Adrenal gland (tissue), 9 donors: ENCODE measurements at regions not wholly inside any gene's neighbourhood (a gene's known extent, or its start where the extent isn't known, plus 50 kb on each side); places are given as distances from the start of the nearest gene placed in this dataset.

Source experiments
- DNase-seq, 7 donors: peaks; one replicate each; pipeline ENCODE4 v3.0.0-alpha.2; 2019 to 2020
- H3K27ac ChIP-seq, 5 donors: fragments of 200-600 bp; sonication (generic) in 4 of 5; 1 replicate in 3 of 5; 2 replicates in 2 of 5; pipeline versions ENCODE4 v1.5.1 to v1.8.0; 2016 to 2020; ENCODE audit warnings: mild to moderate bottlenecking in 1 of 5
- H3K27me3 ChIP-seq: fragments of 200-600 bp; 2 replicates; pipeline ENCODE4 v1.8.0; 2021
- H3K36me3 ChIP-seq, 2 donors: fragments of 200-600 bp; replicated peaks in 1 of 2; 1 replicate in 1 of 2; 2 replicates in 1 of 2; pipeline versions ENCODE4 v1.5.1 to v1.8.0; 2018 to 2022
- H3K4me1 ChIP-seq, 2 donors: fragments of 200-600 bp; replicated peaks in 1 of 2; 1 replicate in 1 of 2; 2 replicates in 1 of 2; pipeline versions ENCODE4 v1.5.1 to v1.8.0; 2018 to 2021
- H3K4me3 ChIP-seq, 4 donors: fragments of 200-600 bp; sonication (generic) in 3 of 4; one replicate each; pipeline ENCODE4 v1.5.1; 2016 to 2018
- H3K9me3 ChIP-seq, 3 donors: fragments of 200-600 bp; sonication (generic) in 1 of 3; replicated peaks in 1 of 3; 1 replicate in 2 of 3; 2 replicates in 1 of 3; pipeline versions ENCODE4 v1.5.1 to v1.8.0; 2016 to 2021
- POLR2A ChIP-seq, 2 donors: fragments of 450-650 bp; IDR thresholded peaks; one replicate each; pipeline ENCODE4 v1.6.1; 2017; ENCODE audit warnings: antibody characterized with exemption in 2 of 2, mild to moderate bottlenecking in 2 of 2, moderate library complexity in 1 of 2
- WGBS, 4 donors: extraction: QIAGEN DNeasy Blood & Tissue Kit in 2 of 4; methylation state at CpG; one replicate each; pipeline versions ENCODE4 v1.1.5 to v1.1.7; 2013 to 2017; 5-methylcytosine and 5-hydroxymethylcytosine counted together
- intact Hi-C, 2 donors: fragments of 100-400 bp; cut with DNase I; formaldehyde crosslinking; loops; one replicate each; pipeline versions ENCODE4 v1.14.1 to v1.15.0; 2022 to 2023
- TF ChIP-seq, protein P1 (sequence below), 6 experiments: fragments of 450-650 bp in 4 of 6; fragments of 200-600 bp in 2 of 6; sonication (generic) in 1 of 6; IDR thresholded peaks; 1 replicate in 5 of 6; 2 replicates in 1 of 6; pipeline versions ENCODE4 v1.5.1 to v1.8.0; 2016 to 2021; ENCODE audit warnings: antibody characterized with exemption in 6 of 6, mild to moderate bottlenecking in 2 of 6, moderate library complexity in 1 of 6
- donor health status: healthy with polysubstance abuse.
- donor health status: Bipolar disorder and iron deficiency.
- donor health status: DM: yes; HTN: yes; CAD: no.
- donor health status: DM: no; HTN: no; CAD: no.
- donor health status: DM: no; HTN: no; CAD: no.

DNA sequence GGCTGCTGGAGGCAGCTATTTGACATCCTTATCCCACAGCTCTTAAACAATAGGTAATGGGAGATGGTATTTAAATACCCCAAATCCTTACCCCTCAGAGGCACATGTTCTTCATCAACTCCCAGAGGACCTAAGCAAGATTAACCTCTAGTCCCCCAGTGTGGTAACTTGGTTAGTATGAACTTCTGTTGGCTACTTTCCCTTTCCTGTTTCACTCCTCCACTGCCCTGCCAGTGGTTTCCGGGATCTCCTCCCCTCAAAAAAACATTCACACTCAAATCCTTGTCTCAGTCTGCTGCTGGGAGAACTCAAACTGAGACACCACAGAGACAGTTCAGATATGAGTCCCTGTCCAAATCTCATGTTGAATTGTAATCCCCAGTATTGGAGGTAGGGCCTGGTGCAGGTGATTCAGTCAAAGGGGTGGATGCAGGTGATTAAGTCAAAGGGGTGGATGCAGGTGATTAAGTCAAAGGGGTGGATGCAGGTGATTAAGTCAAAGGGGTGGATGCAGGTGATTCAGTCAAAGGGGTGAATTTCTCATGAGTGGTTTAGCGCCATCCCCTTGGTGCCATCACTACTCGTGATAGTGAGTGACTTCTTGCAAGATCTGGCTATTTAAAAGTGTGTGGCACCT is 335.0 kb upstream of the CTNNB1 start:
- TF ChIP-seq, protein P1, sequence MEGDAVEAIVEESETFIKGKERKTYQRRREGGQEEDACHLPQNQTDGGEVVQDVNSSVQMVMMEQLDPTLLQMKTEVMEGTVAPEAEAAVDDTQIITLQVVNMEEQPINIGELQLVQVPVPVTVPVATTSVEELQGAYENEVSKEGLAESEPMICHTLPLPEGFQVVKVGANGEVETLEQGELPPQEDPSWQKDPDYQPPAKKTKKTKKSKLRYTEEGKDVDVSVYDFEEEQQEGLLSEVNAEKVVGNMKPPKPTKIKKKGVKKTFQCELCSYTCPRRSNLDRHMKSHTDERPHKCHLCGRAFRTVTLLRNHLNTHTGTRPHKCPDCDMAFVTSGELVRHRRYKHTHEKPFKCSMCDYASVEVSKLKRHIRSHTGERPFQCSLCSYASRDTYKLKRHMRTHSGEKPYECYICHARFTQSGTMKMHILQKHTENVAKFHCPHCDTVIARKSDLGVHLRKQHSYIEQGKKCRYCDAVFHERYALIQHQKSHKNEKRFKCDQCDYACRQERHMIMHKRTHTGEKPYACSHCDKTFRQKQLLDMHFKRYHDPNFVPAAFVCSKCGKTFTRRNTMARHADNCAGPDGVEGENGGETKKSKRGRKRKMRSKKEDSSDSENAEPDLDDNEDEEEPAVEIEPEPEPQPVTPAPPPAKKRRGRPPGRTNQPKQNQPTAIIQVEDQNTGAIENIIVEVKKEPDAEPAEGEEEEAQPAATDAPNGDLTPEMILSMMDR (IDR thresholded peaks at IDR 0.05): no peak
- TF ChIP-seq POLR2A (IDR thresholded peaks at IDR 0.05): no peak
- 80 to 96% (median 91%) methylated on average over 3 of the region's 3 CpGs for WGBS, 4 donors
- Histone ChIP-seq H3K9me3 (no peaks in the 10 kb centered on the region), H3K4me1 (no peaks in the 10 kb centered on the region), H3K4me3 (no peak overlapping the region), H3K36me3 (no peaks in the 10 kb centered on the region), H3K27ac (no peak overlapping the region), H3K27me3 (no peaks in the 10 kb centered on the region)
- no peak for DNase-seq
- intact Hi-C loops: no loop called here

DNA sequence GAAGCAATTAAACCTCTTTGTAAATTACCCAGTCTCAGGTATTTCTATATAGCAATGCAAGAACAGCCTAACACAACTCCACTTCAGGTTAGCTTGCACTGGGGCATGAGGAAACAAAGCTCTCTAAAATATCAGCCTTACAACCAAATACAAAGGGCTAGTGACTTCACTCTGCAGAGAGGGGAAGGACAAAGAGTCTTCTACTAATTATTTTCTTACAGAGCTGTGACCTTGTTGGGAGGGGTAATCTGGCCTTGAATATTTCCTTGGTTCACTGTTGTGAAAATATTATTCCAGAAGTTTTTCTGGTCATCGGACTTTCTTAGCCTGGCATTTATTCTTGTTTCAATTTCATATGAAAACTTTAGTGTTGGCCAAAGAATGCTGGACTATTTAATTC is 334.4 kb upstream of the CTNNB1 start:
- Histone ChIP-seq H3K36me3 (no peaks in the 10 kb centered on the region), H3K27me3 (no peaks in the 10 kb centered on the region), H3K4me3 (no peak overlapping the region), H3K4me1 (no peaks in the 10 kb centered on the region), H3K27ac (no peak overlapping the region), H3K9me3 (no peaks in the 10 kb centered on the region)
- DNase-seq: no peak
- 19 to 30% (median 26%) methylated on average over 1 of the region's 1 CpG for WGBS, 4 donors
- intact Hi-C loops: no loop called here
- TF ChIP-seq, protein P1 (IDR thresholded peaks at IDR 0.05): no peak
- no peak for TF ChIP-seq POLR2A (IDR thresholded peaks at IDR 0.05)

GRCh38 chr3:40867797-40868196 is 331.5 kb upstream of the CTNNB1 start:
- H3K27ac ChIP-seq: no peak overlapping the region
- intact Hi-C loops: no loop called here
- no peaks in the 10 kb centered on the region for H3K9me3 ChIP-seq
- H3K4me3 ChIP-seq: no peak overlapping the region
- no peaks in the 10 kb centered on the region for H3K27me3 ChIP-seq
- 85 to 94% (median 93%) methylated on average over 3 of the region's 3 CpGs for WGBS, 4 donors
- DNase-seq: no peak
- no peak for TF ChIP-seq POLR2A (IDR thresholded peaks at IDR 0.05)
- TF ChIP-seq, protein P1 (IDR thresholded peaks at IDR 0.05): no peak
- H3K4me1 ChIP-seq: no peaks in the 10 kb centered on the region
- no peaks in the 10 kb centered on the region for H3K36me3 ChIP-seq

DNA sequence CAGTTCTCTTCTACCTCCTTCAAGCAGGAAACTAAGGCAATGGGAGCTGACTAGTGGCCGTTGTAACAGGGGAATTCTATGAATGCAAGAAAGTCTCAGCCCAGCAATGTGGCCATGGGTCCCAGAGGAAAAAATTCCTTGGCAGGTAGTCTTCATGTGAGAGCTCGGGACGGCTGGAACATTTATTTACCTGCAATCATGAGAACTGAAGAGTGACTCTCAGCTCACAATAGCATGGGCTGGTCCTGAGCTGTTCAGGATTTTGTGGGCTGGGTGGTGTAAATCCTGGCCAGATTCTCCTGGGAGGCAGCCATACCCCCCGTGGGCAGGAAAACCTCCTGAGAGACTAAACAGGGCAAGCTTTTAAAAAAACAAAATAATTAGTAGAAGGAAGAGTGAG is 330.3 kb upstream of the CTNNB1 start:
- H3K36me3 ChIP-seq: no peaks in the 10 kb centered on the region
- H3K27me3 ChIP-seq: no peaks in the 10 kb centered on the region
- TF ChIP-seq, protein P1 (IDR thresholded peaks at IDR 0.05): no peak
- TF ChIP-seq POLR2A (IDR thresholded peaks at IDR 0.05): no peak
- intact Hi-C loops: no loop called here
- 75 to 84% (median 79%) methylated on average over 4 of the region's 4 CpGs for WGBS, 4 donors
- H3K4me3 ChIP-seq: no peak overlapping the region
- H3K9me3 ChIP-seq: no peaks in the 10 kb centered on the region
- no peaks in the 10 kb centered on the region for H3K4me1 ChIP-seq
- H3K27ac ChIP-seq: no peak overlapping the region
- DNase-seq: no peak
